HEK293 (cell line): ENCODE measurements at regions not wholly inside any gene's neighbourhood (a gene's known extent, or its start where the extent isn't known, plus 50 kb on each side); places are given as distances from the start of the nearest gene placed in this dataset.
"Not testable (repeated sequence)": the region's sequence is repeated elsewhere in the genome, so short reads cannot be mapped to it uniquely, and the experiment has no call there.

ENCODE experiments used
- CTCF ChIA-PET: fragments of 350-600 bp; formaldehyde crosslinking; extraction: SDS; loops from one replicate; lab custom pipeline; 2021; ENCODE audit warnings: antibody characterized with exemption; lab: Yijun Ruan, JAX
- POLR2A ChIA-PET: fragments of 300-600 bp; formaldehyde crosslinking; extraction: SDS; loops from one replicate; lab custom pipeline; 2020; ENCODE audit warnings: antibody characterized with exemption, inconsistent platforms; lab: Yijun Ruan, JAX
- H3K27ac ChIP-seq: fragments of 200-500 bp; sonication (Bioruptor generic); 2 replicates; pipeline ENCODE4 v1.5.1; 2014; ENCODE audit warnings: low read depth, low read length, control low read depth, inconsistent platforms; ENCODE audit errors: extremely low read depth
- H3K36me3 ChIP-seq, 2 experiments: fragments of 200-500 bp in 1 of 2; sonication (Bioruptor generic) in 1 of 2; 1 replicate in 1 of 2; 2 replicates in 1 of 2; pipeline ENCODE4 v1.5.1; 2014 to 2017; ENCODE audit warnings: inconsistent platforms in 2 of 2, low read length in 2 of 2; ENCODE audit not compliant: control insufficient read depth in 2 of 2, insufficient read depth in 1 of 2
- H3K4me1 ChIP-seq: fragments of 200-500 bp; sonication (Bioruptor generic); 2 replicates; pipeline ENCODE4 v1.5.1; 2014; ENCODE audit warnings: mild to moderate bottlenecking, low read length, inconsistent platforms; ENCODE audit not compliant: control insufficient read depth, insufficient read depth
- H3K4me3 ChIP-seq: 2 replicates; pipeline ENCODE4 v1.5.1; 2011; ENCODE audit warnings: low read depth, mild to moderate bottlenecking, control low read depth, low read length, moderate library complexity
- H3K9me3 ChIP-seq: fragments of 200-500 bp; sonication (Bioruptor generic); 2 replicates; pipeline ENCODE4 v1.5.1; 2014; ENCODE audit warnings: low read depth, low read length, inconsistent platforms; ENCODE audit not compliant: control insufficient read depth, insufficient read depth
- EGR2 ChIP-seq: fragments of 450-650 bp; formaldehyde crosslinking; IDR thresholded peaks from 2 replicates; pipeline ENCODE4 v1.5.1; 2016; ENCODE audit warnings: low read depth, missing biosample characterization, missing genetic modification characterization
- FEZF1 ChIP-seq: fragments of 450-650 bp; formaldehyde crosslinking; IDR thresholded peaks from 2 replicates; pipeline ENCODE4 v1.5.1; 2016; ENCODE audit warnings: missing biosample characterization, missing genetic modification characterization
- PRDM2 ChIP-seq: fragments of 450-650 bp; formaldehyde crosslinking; IDR thresholded peaks from 2 replicates; pipeline ENCODE4 v1.5.1; 2016; ENCODE audit warnings: missing biosample characterization, missing genetic modification characterization, borderline replicate concordance
- SP7 ChIP-seq: fragments of 450-650 bp; formaldehyde crosslinking; IDR thresholded peaks from 2 replicates; pipeline ENCODE4 v1.5.1; 2016; ENCODE audit warnings: missing biosample characterization, missing genetic modification characterization
- ZNF132 ChIP-seq: fragments of 450-650 bp; formaldehyde crosslinking; IDR thresholded peaks from 2 replicates; pipeline ENCODE4 v1.5.1; 2017; ENCODE audit warnings: missing biosample characterization, missing genetic modification characterization, borderline replicate concordance
- ZNF248 ChIP-seq: fragments of 450-650 bp; formaldehyde crosslinking; IDR thresholded peaks from 2 replicates; pipeline ENCODE4 v1.5.1; 2017; ENCODE audit warnings: missing biosample characterization, missing genetic modification characterization
- ZNF362 ChIP-seq: fragments of 450-650 bp; formaldehyde crosslinking; IDR thresholded peaks from 2 replicates; pipeline ENCODE4 v1.5.1; 2016; ENCODE audit warnings: missing biosample characterization, missing genetic modification characterization
- ZNF513 ChIP-seq: fragments of 450-650 bp; IDR thresholded peaks from 2 replicates; pipeline ENCODE4 v1.5.1; 2018; ENCODE audit warnings: missing biosample characterization, missing genetic modification characterization
- ZNF664 ChIP-seq: fragments of 450-650 bp; formaldehyde crosslinking; IDR thresholded peaks from 2 replicates; pipeline ENCODE4 v1.5.1; 2016; ENCODE audit warnings: missing biosample characterization, missing genetic modification characterization
- ZNF76 ChIP-seq: fragments of 450-650 bp; formaldehyde crosslinking; IDR thresholded peaks from 2 replicates; pipeline ENCODE4; 2016; ENCODE audit warnings: low read depth, missing biosample characterization, missing genetic modification characterization, borderline replicate concordance
- ZSCAN5A ChIP-seq: fragments of 450-650 bp; formaldehyde crosslinking; IDR thresholded peaks from 2 replicates; pipeline ENCODE4 v1.5.1; 2016; ENCODE audit warnings: missing biosample characterization, missing genetic modification characterization

GRCh38 chr16:85517563-85518179 lies 95.5 kb upstream of the GSE1 start (continued):
- no peak for TF ChIP-seq PRDM2
- TF ChIP-seq ZNF664 (tag by site-specific recombination) = no peak
- no peak for TF ChIP-seq FEZF1 (tag by site-specific recombination)

- Histone ChIP-seq H3K4me3 (no peak overlapping the region), H3K9me3 (no peaks in the 10 kb centered on the region), H3K4me1 (peaks cover 8% of the 10 kb centered on the region), H3K27ac (no peak overlapping the region), H3K36me3 (peaks cover 0 to 4% of the 10 kb centered on the region in 2 experiments; a peak in 1 of 3 replicates)
- ChIA-PET CTCF (no interaction called here), POLR2A (no interaction called here)
- TF ChIP-seq ZNF362 (tag by site-specific recombination) = no peak
- no peak for TF ChIP-seq ZNF76
- no peak for TF ChIP-seq ZNF248
- TF ChIP-seq EGR2 (tag by site-specific recombination) = no peak
- no peak for TF ChIP-seq ZSCAN5A (tag by site-specific recombination)
- no peak for TF ChIP-seq SP7
- no peak for TF ChIP-seq ZNF132
Observed at GRCh38 chr16:85518398-85519049, 94.6 kb upstream of the GSE1 start.

GRCh38 chr16:85519050-85519440 lies 94.1 kb upstream of the GSE1 start:
- H3K36me3 ChIP-seq, CTCF ChIA-PET, H3K27ac ChIP-seq: not testable (repeated sequence)
- peak; percentile 92 for TF ChIP-seq ZNF513 (tag by site-specific recombination)
- TF ChIP-seq, all 188 proteins: peak for 1; not testable (repeated sequence) for 187
- POLR2A ChIA-PET, H3K9me3 ChIP-seq, H3K4me3 ChIP-seq: not testable (repeated sequence)
- peaks cover 13% of the 10 kb centered on the region for H3K4me1 ChIP-seq
